K562 (cell line): ENCODE measurements at regions not wholly inside any gene's neighbourhood (a gene's known extent, or its start where the extent isn't known, plus 50 kb on each side); places are given as distances from the start of the nearest gene placed in this dataset.

Source experiments
- ATAC-seq: fragments of 200-7000 bp; cut with Tn5 transposase; 3 replicates; pipeline ENCODE4 v1.9.1; 2020; ENCODE audit warnings: moderate library complexity
- BruUV-seq: library from RNA; stranded (reverse); fragments of 400-500 nt; replicated peaks from 2 replicates; lab custom pipeline; 2021; lab: Mats Ljungman, UMichigan
- CTCF ChIA-PET: fragments of 300-600 bp; formaldehyde crosslinking; extraction: SDS; loops from one replicate; lab custom pipeline; 2021; ENCODE audit warnings: low intra/inter-chr PET ratio; lab: Yijun Ruan, JAX
- POLR2A ChIA-PET: fragments of 300-600, 350-650 bp; sonication (Branson Sonifier 250); formaldehyde crosslinking; extraction: SDS; loops from one replicate; lab custom pipeline; 2021; ENCODE audit warnings: antibody characterized with exemption, inconsistent platforms; lab: Yijun Ruan, JAX
- DNase-seq, 4 experiments: peaks; one replicate each; pipeline versions ENCODE4 v3.0.0 to v3.0.0-alpha.2; 2011 to 2018; ENCODE audit warnings: low spot score in 3 of 4, mixed read lengths in 3 of 4; ENCODE audit errors: extremely low read depth in 1 of 4
- FAIRE-seq: peaks from 2 replicates; lab custom pipeline; 2011; peaks lifted over from hg19 to GRCh38; lab: Jason Lieb, UNC
- H2AFZ ChIP-seq: 2 replicates; pipeline ENCODE4 v1.6.0; 2011; ENCODE audit warnings: low read depth, low read length, control low read depth, inconsistent platforms
- H3K27ac ChIP-seq: fragments of 200-600 bp; 3 replicates; pipeline ENCODE4 v1.8.0; 2011; ENCODE audit warnings: low read depth, mild to moderate bottlenecking, control low read depth, inconsistent platforms, low read length, moderate library complexity, mixed read lengths; ENCODE audit errors: extremely low read depth
- H3K27me3 ChIP-seq, 2 experiments: fragments of 300-600 bp in 1 of 2; 2 replicates in 1 of 2; 3 replicates in 1 of 2; pipeline versions ENCODE4 v1.6.0 to v1.8.0; 2011; ENCODE audit warnings: inconsistent platforms in 2 of 2, low read length in 2 of 2, mild to moderate bottlenecking in 1 of 2, mixed read lengths in 1 of 2, moderate library complexity in 1 of 2; ENCODE audit not compliant: control insufficient read depth in 2 of 2, insufficient read depth in 2 of 2
- H3K36me3 ChIP-seq: fragments of 300-600 bp; 3 replicates; pipeline ENCODE4 v1.8.0; 2011; ENCODE audit warnings: mild to moderate bottlenecking, low read length, inconsistent platforms; ENCODE audit not compliant: control insufficient read depth, insufficient read depth
- H3K4me1 ChIP-seq, 2 experiments: fragments of 200-600 bp in 1 of 2; replicated peaks in 1 of 2; 2 replicates in 1 of 2; 3 replicates in 1 of 2; pipeline versions ENCODE4 v1.5.1 to v1.8.0; 2011; ENCODE audit warnings: inconsistent platforms in 2 of 2, low read length in 2 of 2, mild to moderate bottlenecking in 1 of 2, mixed read lengths in 1 of 2, moderate library complexity in 1 of 2; ENCODE audit not compliant: control insufficient read depth in 2 of 2, insufficient read depth in 2 of 2
- H3K4me2 ChIP-seq: 2 replicates; pipeline ENCODE4 v1.6.1; 2011; ENCODE audit warnings: low read length, control low read depth, inconsistent platforms, mixed read lengths; ENCODE audit not compliant: insufficient read depth
- H3K4me3 ChIP-seq: fragments of 200-600 bp; sonication (generic), shearing (Covaris generic); 2 replicates; pipeline ENCODE4 v1.5.1; 2016; ENCODE audit warnings: control low read depth, inconsistent platforms
- H3K79me2 ChIP-seq: fragments of 200-600 bp; 3 replicates; pipeline ENCODE4 v1.8.0; 2011; ENCODE audit warnings: low read length, inconsistent platforms; ENCODE audit not compliant: control insufficient read depth, insufficient read depth
- H3K9ac ChIP-seq, 2 experiments: 2 replicates each; pipeline versions ENCODE4 v1.6.0 to v1.6.1; 2011; ENCODE audit warnings: low read depth in 2 of 2, low read length in 2 of 2, control low read depth in 1 of 2, inconsistent platforms in 1 of 2, mild to moderate bottlenecking in 1 of 2, mixed read lengths in 1 of 2; ENCODE audit not compliant: insufficient read depth in 1 of 2
- H3K9me1 ChIP-seq: one replicate; pipeline ENCODE4 v1.6.0; 2011; ENCODE audit warnings: inconsistent platforms, mild to moderate bottlenecking, low read length, moderate library complexity; ENCODE audit not compliant: control insufficient read depth, insufficient read depth
- H3K9me3 ChIP-seq: replicated peaks from 2 replicates; pipeline ENCODE4 v1.5.1; 2011; ENCODE audit warnings: low read depth, low read length, inconsistent platforms; ENCODE audit not compliant: control insufficient read depth, insufficient read depth
- H4K20me1 ChIP-seq: replicated peaks from 2 replicates; pipeline ENCODE4 v1.6.1; 2011; ENCODE audit warnings: low read length, inconsistent platforms, mixed read lengths; ENCODE audit not compliant: control insufficient read depth, insufficient read depth
- ELK1 ChIP-seq: sonication (generic); formaldehyde crosslinking; IDR thresholded peaks from 2 replicates; pipeline ENCODE4 v1.8.1; 2022; ENCODE audit warnings: missing genetic modification reagents
- ERF ChIP-seq: fragments of 450-650 bp; formaldehyde crosslinking; IDR thresholded peaks from 2 replicates; pipeline ENCODE4 v1.4.0; 2020; ENCODE audit warnings: mild to moderate bottlenecking, mixed read lengths
- FOXJ2 ChIP-seq: fragments of 200-800 bp; sonication (Bioruptor generic); IDR thresholded peaks from 2 replicates; pipeline ENCODE4 v1.6.1; 2016; ENCODE audit warnings: missing genetic modification characterization, missing compliant biosample characterization
- GABPA ChIP-seq: fragments of 200-800 bp; sonication (Bioruptor generic); conservative IDR thresholded peaks from 2 replicates; pipeline ENCODE4 v1.6.1; 2016; ENCODE audit warnings: low read depth, missing genetic modification characterization, missing compliant biosample characterization
- HIVEP1 ChIP-seq: fragments of 250-450 bp; sonication (Bioruptor Pico); IDR thresholded peaks from 2 replicates; pipeline ENCODE4 v1.4.0; 2020; ENCODE audit warnings: mild to moderate bottlenecking
- NCOA1 ChIP-seq: fragments of 450-650 bp; IDR thresholded peaks from 2 replicates; pipeline ENCODE4 v1.6.1; 2016; ENCODE audit warnings: low read depth
- POLR2B ChIP-seq: fragments of 450-650 bp; IDR thresholded peaks from 2 replicates; pipeline ENCODE4 v1.6.1; 2018; ENCODE audit warnings: low read depth; ENCODE audit not compliant: partially characterized antibody
- PTTG1 ChIP-seq: fragments of 450-650 bp; IDR thresholded peaks from 2 replicates; pipeline ENCODE4 v1.6.1; 2016; ENCODE audit warnings: low read depth, mild to moderate bottlenecking, missing genetic modification characterization, missing compliant biosample characterization
- RBFOX2 ChIP-seq: fragments of 200-400 bp; formaldehyde crosslinking; IDR thresholded peaks from 2 replicates; pipeline ENCODE4 v1.6.1; 2017; ENCODE audit warnings: low read depth, mild to moderate bottlenecking, low read length, moderate library complexity
- SRSF3 ChIP-seq: fragments of 200-400 bp; formaldehyde crosslinking; IDR thresholded peaks from 2 replicates; pipeline ENCODE4 v1.6.1; 2016; ENCODE audit warnings: mild to moderate bottlenecking, low read length, moderate library complexity; ENCODE audit not compliant: insufficient read depth
- USF2 ChIP-seq: sonication (generic); formaldehyde crosslinking; IDR thresholded peaks from 2 replicates; pipeline ENCODE4 v1.5.0; 2020; ENCODE audit warnings: missing genetic modification reagents
- ZNF124 ChIP-seq: sonication (generic); formaldehyde crosslinking; IDR thresholded peaks from 2 replicates; pipeline ENCODE4 v1.8.1; 2022; ENCODE audit warnings: missing genetic modification reagents
- ZNF280B ChIP-seq: fragments of 250-450 bp; sonication (Bioruptor Pico); IDR thresholded peaks from 2 replicates; pipeline ENCODE4 v1.5.1; 2021; ENCODE audit warnings: mild to moderate bottlenecking
- ZNF449 ChIP-seq: fragments of 250-450 bp; sonication (Bioruptor Pico); IDR thresholded peaks from 2 replicates; pipeline ENCODE4 v1.8.0; 2022; ENCODE audit warnings: moderate library complexity, mild to moderate bottlenecking, inconsistent platforms
- ZNF592 ChIP-seq: fragments of 450-650 bp; IDR thresholded peaks from 2 replicates; pipeline ENCODE4 v1.6.1; 2017; ENCODE audit warnings: antibody characterized with exemption, mild to moderate bottlenecking
- WGBS: fragments of 100-300 bp; shearing (Covaris generic); methylation state at CpG from one replicate; pipeline ENCODE4 v1.1.6; 2016; ENCODE audit warnings: low coverage, mixed read lengths; ENCODE audit not compliant: insufficient coverage; ENCODE audit errors: missing lambda C conversion rate; 5-methylcytosine and 5-hydroxymethylcytosine counted together
- in situ Hi-C: fragments of 300-500 bp; cut with MboI; formaldehyde crosslinking; loops from 4 replicates; pipeline ENCODE4 v1.15.0; 2018; ENCODE audit warnings: inconsistent platforms, mixed read lengths
- intact Hi-C: fragments of 100-400 bp; cut with micrococcal nuclease; formaldehyde crosslinking; loops from 2 replicates; pipeline ENCODE4 v1.14.2; 2022

- intact Hi-C loops (no loop called here), in situ Hi-C loops (no loop called here)
- no TSS peak for BruUV-seq
- H3K27ac ChIP-seq: no peak overlapping the region
- no peaks in the 10 kb centered on the region for H3K36me3 ChIP-seq
- H3K9ac ChIP-seq: no peak overlapping the region
- ChIA-PET CTCF (no interaction called here), POLR2A (no interaction called here)
- no peaks in the 10 kb centered on the region for H3K27me3 ChIP-seq
- no peak overlapping the region for H3K4me3 ChIP-seq
- 0% methylated on average over 3 of the region's 3 CpGs for WGBS
- H3K4me2 ChIP-seq: no peak overlapping the region
- FAIRE-seq (no peak), DNase-seq (no peak), ATAC-seq (no peak)
- no peak overlapping the region for H2AFZ ChIP-seq
- H3K9me3 ChIP-seq: no peaks in the 10 kb centered on the region
- no peaks in the 10 kb centered on the region for H3K79me2 ChIP-seq
- no peaks in the 10 kb centered on the region for H3K9me1 ChIP-seq
- H3K4me1 ChIP-seq: no peaks in the 10 kb centered on the region
- no peaks in the 10 kb centered on the region for H4K20me1 ChIP-seq
- TF ChIP-seq POLR2B: no peak
- TF ChIP-seq ZNF449: no peak
- no peak for TF ChIP-seq USF2
- no peak for TF ChIP-seq RBFOX2
- no peak for TF ChIP-seq FOXJ2
- TF ChIP-seq PTTG1 (tag): no peak
- no peak for TF ChIP-seq ZNF592
- TF ChIP-seq ZNF124 (CRISPR knock-in tag): no peak
- no peak for TF ChIP-seq HIVEP1 (CRISPR knock-in tag)
- TF ChIP-seq GABPA (tag): no peak
- no peak for TF ChIP-seq NCOA1
- TF ChIP-seq ELK1 (CRISPR knock-in tag): no peak
- no peak for TF ChIP-seq SRSF3
- no peak for TF ChIP-seq ZNF280B (CRISPR knock-in tag)
- TF ChIP-seq ERF: no peak
Measured at GRCh38 chr3:88480822-88481221, 331.1 kb downstream of the C3orf38 start.
